ENCODE measurements at regions not wholly inside any gene's neighbourhood (a gene's known extent, or its start where the extent isn't known, plus 50 kb on each side); places are given as distances from the start of the nearest gene placed in this dataset.
A peak's percentile ranks its signal among the peaks of the same experiment; 100 is the strongest.

GRCh38 chr6:6915219-6915618 lies 192.5 kb upstream of the RREB1 start (continued):
- TF ChIP-seq JUNB (CRISPR knock-in tag; conservative IDR thresholded peaks at IDR 0.05) (no peak), YY1 (IDR thresholded peaks at IDR 0.05; ENCODE audit: borderline replicate concordance in 1 of 3, control insufficient read depth in 1 of 3, extremely low read depth in 1 of 3, insufficient read depth in 3 of 3, insufficient read length in 1 of 3, insufficient replicate concordance in 2 of 3, low read depth in 1 of 3, low read length in 2 of 3) (peak in 1 of 3 experiments; percentile 67), POLR3A (IDR thresholded peaks at IDR 0.05; ENCODE audit: borderline replicate concordance, extremely low read depth, insufficient read depth, insufficient read length) (no peak), ZNF41 (CRISPR knock-in tag; conservative IDR thresholded peaks at IDR 0.05) (no peak), EHMT2 (IDR thresholded peaks at IDR 0.05) (no peak), ZNF766 (CRISPR knock-in tag; conservative IDR thresholded peaks at IDR 0.05) (no peak), NFXL1 (CRISPR knock-in tag; IDR thresholded peaks at IDR 0.05) (no peak), CREBBP (IDR thresholded peaks at IDR 0.05; ENCODE audit: low read depth, low read length) (no peak), SP2 (IDR thresholded peaks at IDR 0.05; ENCODE audit: extremely low read depth, low read depth, low read length, poor library complexity, severe bottlenecking) (no peak), ADNP (tag; IDR thresholded peaks at IDR 0.05) (no peak), ZNF77 (CRISPR knock-in tag; IDR thresholded peaks at IDR 0.05) (no peak), NBN (IDR thresholded peaks at IDR 0.05; ENCODE audit: low read depth) (no peak), ZBTB49 (CRISPR knock-in tag; IDR thresholded peaks at IDR 0.05; ENCODE audit: borderline replicate concordance) (no peak), NFE2L1 (tag; IDR thresholded peaks at IDR 0.05; ENCODE audit: borderline replicate concordance, low read depth) (no peak), ZNF584 (CRISPR knock-in tag; IDR thresholded peaks at IDR 0.05; ENCODE audit: low read depth) (no peak), TCF15 (CRISPR knock-in tag; IDR thresholded peaks at IDR 0.05) (no peak), SOX6 (IDR thresholded peaks at IDR 0.05) (no peak)
- TF ChIP-seq, protein P1, sequence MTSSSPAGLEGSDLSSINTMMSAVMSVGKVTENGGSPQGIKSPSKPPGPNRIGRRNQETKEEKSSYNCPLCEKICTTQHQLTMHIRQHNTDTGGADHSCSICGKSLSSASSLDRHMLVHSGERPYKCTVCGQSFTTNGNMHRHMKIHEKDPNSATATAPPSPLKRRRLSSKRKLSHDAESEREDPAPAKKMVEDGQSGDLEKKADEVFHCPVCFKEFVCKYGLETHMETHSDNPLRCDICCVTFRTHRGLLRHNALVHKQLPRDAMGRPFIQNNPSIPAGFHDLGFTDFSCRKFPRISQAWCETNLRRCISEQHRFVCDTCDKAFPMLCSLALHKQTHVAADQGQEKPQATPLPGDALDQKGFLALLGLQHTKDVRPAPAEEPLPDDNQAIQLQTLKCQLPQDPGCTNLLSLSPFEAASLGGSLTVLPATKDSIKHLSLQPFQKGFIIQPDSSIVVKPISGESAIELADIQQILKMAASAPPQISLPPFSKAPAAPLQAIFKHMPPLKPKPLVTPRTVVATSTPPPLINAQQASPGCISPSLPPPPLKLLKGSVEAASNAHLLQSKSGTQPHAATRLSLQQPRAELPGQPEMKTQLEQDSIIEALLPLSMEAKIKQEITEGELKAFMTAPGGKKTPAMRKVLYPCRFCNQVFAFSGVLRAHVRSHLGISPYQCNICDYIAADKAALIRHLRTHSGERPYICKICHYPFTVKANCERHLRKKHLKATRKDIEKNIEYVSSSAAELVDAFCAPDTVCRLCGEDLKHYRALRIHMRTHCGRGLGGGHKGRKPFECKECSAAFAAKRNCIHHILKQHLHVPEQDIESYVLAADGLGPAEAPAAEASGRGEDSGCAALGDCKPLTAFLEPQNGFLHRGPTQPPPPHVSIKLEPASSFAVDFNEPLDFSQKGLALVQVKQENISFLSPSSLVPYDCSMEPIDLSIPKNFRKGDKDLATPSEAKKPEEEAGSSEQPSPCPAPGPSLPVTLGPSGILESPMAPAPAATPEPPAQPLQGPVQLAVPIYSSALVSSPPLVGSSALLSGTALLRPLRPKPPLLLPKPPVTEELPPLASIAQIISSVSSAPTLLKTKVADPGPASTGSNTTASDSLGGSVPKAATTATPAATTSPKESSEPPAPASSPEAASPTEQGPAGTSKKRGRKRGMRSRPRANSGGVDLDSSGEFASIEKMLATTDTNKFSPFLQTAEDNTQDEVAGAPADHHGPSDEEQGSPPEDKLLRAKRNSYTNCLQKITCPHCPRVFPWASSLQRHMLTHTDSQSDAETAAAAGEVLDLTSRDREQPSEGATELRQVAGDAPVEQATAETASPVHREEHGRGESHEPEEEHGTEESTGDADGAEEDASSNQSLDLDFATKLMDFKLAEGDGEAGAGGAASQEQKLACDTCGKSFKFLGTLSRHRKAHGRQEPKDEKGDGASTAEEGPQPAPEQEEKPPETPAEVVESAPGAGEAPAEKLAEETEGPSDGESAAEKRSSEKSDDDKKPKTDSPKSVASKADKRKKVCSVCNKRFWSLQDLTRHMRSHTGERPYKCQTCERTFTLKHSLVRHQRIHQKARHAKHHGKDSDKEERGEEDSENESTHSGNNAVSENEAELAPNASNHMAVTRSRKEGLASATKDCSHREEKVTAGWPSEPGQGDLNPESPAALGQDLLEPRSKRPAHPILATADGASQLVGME (CRISPR knock-in tag; IDR thresholded peaks at IDR 0.05) = no peak
- TF ChIP-seq, protein P2, sequence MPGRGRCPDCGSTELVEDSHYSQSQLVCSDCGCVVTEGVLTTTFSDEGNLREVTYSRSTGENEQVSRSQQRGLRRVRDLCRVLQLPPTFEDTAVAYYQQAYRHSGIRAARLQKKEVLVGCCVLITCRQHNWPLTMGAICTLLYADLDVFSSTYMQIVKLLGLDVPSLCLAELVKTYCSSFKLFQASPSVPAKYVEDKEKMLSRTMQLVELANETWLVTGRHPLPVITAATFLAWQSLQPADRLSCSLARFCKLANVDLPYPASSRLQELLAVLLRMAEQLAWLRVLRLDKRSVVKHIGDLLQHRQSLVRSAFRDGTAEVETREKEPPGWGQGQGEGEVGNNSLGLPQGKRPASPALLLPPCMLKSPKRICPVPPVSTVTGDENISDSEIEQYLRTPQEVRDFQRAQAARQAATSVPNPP (IDR thresholded peaks at IDR 0.05; ENCODE audit: borderline replicate concordance, insufficient read depth, insufficient read length) = no peak

Data from K562 (cell line).